H1 (cell line): ENCODE measurements at regions not wholly inside any gene's neighbourhood (a gene's known extent, or its start where the extent isn't known, plus 50 kb on each side); places are given as distances from the start of the nearest gene placed in this dataset.

Experiments used
- BRCA1 ChIP-seq: IDR thresholded peaks from 2 replicates; pipeline ENCODE4 v1.6.1; 2012; ENCODE audit warnings: low read depth, low read length, improper control_type of control experiment
- NRF1 ChIP-seq: IDR thresholded peaks from 2 replicates; pipeline ENCODE4 v1.6.1; 2011; ENCODE audit warnings: mild to moderate bottlenecking, low read depth, low read length, improper control_type of control experiment
- TF ChIP-seq, protein P1 (sequence below): IDR thresholded peaks from 2 replicates; pipeline ENCODE4 v1.6.1; 2011; ENCODE audit warnings: low read depth, mild to moderate bottlenecking, low read length; ENCODE audit not compliant: insufficient read depth
- TF ChIP-seq, protein P2 (sequence below), 3 experiments: IDR thresholded peaks; 1 replicate in 2 of 3; 2 replicates in 1 of 3; pipeline versions ENCODE4 v1.5.1 to v1.6.1; 2011; ENCODE audit warnings: low read length in 3 of 3, mild to moderate bottlenecking in 3 of 3, inconsistent platforms in 2 of 3, low read depth in 1 of 3, moderate library complexity in 1 of 3; ENCODE audit not compliant: insufficient read depth in 1 of 3; ENCODE audit errors: control extremely low read depth in 1 of 3

DNA sequence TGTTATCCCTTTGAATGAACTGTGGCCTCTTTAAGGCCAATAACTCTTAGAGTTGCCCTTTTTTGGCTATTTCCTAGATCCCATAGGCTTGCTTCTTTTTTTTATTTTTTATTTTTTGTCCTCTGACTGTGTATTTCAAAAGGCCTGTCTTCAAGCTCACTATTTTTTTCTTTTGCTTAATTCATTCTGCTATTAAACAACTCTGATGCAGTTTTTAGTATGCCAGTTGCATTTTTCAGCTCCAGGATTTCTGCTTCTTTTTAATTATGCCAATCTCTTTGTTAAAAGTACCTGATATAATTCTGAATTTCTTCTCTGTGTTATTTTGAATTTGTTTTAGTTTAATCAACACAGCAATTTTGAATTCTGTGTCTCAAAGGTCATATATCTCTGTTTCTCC, 912.1 kb downstream of the PLOD2 start:
- TF ChIP-seq, protein P1, sequence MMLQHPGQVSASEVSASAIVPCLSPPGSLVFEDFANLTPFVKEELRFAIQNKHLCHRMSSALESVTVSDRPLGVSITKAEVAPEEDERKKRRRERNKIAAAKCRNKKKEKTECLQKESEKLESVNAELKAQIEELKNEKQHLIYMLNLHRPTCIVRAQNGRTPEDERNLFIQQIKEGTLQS, result no peak
- TF ChIP-seq, protein P2, sequence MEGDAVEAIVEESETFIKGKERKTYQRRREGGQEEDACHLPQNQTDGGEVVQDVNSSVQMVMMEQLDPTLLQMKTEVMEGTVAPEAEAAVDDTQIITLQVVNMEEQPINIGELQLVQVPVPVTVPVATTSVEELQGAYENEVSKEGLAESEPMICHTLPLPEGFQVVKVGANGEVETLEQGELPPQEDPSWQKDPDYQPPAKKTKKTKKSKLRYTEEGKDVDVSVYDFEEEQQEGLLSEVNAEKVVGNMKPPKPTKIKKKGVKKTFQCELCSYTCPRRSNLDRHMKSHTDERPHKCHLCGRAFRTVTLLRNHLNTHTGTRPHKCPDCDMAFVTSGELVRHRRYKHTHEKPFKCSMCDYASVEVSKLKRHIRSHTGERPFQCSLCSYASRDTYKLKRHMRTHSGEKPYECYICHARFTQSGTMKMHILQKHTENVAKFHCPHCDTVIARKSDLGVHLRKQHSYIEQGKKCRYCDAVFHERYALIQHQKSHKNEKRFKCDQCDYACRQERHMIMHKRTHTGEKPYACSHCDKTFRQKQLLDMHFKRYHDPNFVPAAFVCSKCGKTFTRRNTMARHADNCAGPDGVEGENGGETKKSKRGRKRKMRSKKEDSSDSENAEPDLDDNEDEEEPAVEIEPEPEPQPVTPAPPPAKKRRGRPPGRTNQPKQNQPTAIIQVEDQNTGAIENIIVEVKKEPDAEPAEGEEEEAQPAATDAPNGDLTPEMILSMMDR (IDR thresholded peaks at IDR 0.05; ENCODE audit: control extremely low read depth in 1 of 3, insufficient read depth in 1 of 3, low read depth in 1 of 3, low read length in 3 of 3), result no peak
- TF ChIP-seq NRF1 (no peak), BRCA1 (no peak)
